LNCAP (cell line): ENCODE measurements at regions not wholly inside any gene's neighbourhood (a gene's known extent, or its start where the extent isn't known, plus 50 kb on each side); places are given as distances from the start of the nearest gene placed in this dataset.

Experiments used
- TF ChIP-seq, protein P1 (sequence below): fragments of 450-650 bp; IDR thresholded peaks from 2 replicates; pipeline ENCODE4 v1.5.1; 2017; ENCODE audit warnings: mild to moderate bottlenecking

DNA sequence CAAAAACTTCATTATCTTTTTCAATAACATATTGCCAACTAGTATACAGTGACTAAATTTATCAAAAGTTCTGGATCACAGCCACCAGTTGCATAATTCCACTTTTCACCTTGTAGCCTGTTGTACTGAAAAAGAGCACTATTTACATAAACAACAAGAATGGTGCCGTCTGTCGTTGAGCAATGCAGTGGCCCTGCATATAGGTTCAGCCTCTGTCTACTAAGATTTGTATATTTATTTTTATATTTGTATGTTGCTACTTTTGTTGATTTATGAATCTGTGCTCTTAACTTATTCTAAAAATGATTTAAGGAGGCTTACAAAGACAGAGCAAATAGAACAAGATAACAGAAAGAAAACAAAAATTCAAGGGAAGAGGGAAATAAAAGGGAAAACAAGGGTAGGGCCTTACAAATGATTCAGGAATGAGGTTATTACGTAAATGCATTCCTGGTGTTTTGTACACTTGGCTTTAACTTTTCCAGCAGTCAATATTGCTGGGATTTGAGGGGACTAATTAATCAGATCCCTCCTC is 257.6 kb upstream of the STT3B start:
- TF ChIP-seq, protein P1, sequence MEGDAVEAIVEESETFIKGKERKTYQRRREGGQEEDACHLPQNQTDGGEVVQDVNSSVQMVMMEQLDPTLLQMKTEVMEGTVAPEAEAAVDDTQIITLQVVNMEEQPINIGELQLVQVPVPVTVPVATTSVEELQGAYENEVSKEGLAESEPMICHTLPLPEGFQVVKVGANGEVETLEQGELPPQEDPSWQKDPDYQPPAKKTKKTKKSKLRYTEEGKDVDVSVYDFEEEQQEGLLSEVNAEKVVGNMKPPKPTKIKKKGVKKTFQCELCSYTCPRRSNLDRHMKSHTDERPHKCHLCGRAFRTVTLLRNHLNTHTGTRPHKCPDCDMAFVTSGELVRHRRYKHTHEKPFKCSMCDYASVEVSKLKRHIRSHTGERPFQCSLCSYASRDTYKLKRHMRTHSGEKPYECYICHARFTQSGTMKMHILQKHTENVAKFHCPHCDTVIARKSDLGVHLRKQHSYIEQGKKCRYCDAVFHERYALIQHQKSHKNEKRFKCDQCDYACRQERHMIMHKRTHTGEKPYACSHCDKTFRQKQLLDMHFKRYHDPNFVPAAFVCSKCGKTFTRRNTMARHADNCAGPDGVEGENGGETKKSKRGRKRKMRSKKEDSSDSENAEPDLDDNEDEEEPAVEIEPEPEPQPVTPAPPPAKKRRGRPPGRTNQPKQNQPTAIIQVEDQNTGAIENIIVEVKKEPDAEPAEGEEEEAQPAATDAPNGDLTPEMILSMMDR = no peak

DNA sequence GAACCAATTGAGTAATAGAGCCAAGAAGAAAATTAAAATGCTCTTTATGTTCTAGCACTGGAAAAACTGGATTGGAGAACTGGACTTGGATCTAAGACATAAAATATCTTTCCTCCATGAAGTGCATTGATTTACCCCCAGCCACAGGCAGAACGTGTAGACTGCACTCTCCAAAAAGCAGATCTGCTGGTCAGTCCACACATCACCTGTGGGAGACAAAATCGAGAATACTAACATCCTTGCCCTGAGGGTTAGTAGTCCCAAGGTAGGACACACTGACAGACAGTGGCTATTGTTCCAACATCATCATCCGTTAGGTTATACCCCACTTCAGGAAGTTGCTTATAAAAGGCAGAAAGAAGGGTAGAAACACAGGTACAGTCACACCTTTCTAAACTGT is 257.1 kb upstream of the STT3B start:
- TF ChIP-seq, protein P1 = no peak

DNA sequence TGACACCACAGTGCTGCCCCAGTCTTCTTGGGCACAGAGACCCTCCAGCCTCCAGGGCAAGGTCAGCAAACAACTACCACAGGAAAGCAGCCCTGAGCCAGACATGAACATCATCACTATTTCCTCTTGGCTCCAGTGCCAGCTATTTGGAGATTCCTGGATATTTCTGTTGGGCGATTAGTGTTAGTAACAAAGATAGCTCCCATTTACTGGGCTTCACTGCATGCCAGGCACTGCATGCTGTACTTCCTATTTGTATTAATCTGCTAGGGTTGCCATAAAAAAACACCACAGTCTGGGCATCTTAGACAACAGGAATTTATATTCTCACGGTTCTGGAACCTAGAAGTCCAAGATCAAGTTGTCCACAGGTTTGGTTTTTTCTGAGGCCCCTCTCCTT is 255.1 kb upstream of the STT3B start:
- TF ChIP-seq, protein P1 = no peak

DNA sequence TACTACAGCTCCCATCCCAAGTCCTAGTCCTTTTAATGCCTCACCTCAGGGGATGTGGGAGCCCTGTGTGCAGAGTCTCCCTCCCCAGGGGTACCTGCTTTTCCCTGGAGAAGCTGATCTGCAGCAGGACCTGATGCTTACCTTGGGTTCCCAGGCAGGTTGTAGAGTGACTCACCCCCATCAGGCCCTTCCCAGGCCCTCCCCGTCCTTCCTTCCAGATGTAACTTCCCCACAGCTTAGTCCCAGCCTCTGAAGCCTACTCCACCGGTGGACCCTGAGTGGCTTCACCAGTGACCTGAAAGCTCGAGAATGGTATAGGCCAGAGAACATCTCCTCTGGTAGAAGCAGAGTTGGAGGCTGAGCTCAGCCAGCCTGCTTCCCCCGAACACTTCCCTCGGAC is 254.2 kb upstream of the STT3B start:
- TF ChIP-seq, protein P1 = no peak

DNA sequence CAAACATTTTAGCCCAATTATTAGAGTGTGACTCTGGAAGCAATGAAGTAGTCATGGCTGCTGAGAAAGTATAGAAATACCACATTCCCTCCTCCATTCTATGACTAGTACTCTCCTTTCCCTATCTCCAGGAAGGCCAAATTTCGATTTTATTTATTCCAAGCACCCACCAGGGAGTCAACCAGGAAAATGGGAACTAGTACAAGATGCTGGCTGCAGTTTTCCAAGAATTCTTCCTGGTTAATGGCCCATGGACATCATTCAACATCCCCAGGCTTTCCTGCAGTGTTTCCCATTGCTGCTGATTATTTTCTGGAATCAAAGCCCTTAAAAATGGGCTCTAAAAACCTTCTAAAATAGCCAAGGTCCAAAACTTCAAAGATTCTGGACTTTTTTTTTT is 247.9 kb upstream of the STT3B start:
- TF ChIP-seq, protein P1 = no peak

DNA sequence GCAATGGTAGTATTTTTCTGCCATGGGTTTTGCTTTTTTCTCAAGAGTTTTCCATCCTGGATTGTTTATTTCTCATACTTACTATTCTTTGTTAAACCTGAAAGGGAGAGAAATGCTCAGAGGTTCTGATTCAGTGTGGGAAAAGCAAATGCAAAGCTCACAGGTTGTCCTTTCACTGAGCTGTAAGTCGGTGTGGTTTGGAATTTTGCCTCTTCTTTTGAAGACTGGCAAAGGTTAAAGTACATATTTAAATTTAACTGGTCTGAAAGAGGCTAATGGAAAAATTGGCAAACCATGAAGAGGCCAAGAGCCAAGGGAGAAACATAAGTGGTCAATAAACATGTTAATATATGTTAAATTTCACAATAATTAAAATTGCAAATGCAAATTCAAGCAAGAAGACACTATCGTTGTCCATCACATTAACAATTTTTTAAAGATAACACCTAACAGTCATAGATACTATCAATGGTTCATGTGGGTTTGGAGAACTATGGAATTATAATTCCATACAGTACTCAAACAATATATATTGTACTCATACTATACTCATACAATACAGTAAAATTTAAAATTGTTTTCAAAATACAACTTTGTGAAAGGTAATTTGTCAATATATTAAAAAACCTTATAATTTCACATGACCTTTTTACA is 246.8 kb upstream of the STT3B start:
- TF ChIP-seq, protein P1 = no peak

DNA sequence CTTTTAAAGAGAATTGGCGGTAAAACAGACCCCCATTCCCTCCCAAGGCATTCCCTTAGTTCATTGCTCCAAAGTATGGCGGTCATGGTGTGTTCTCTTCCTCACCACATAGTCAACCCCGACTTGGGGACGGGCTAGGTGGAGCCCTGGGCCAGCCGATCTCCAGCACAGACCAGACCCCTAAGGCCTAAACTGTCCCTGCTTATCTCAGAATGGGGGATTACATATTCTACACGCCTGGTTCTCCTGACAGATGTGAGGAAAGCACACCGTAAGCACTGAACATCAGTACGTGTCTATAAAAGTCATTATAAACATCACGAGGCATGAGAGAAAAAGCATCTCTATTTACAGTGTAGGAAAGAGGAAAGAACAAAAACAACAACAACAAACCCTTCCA is 244.5 kb upstream of the STT3B start:
- TF ChIP-seq, protein P1 = no peak
